ENCODE measurements at regions not wholly inside any gene's neighbourhood (a gene's known extent, or its start where the extent isn't known, plus 50 kb on each side); places are given as distances from the start of the nearest gene placed in this dataset.

DNA sequence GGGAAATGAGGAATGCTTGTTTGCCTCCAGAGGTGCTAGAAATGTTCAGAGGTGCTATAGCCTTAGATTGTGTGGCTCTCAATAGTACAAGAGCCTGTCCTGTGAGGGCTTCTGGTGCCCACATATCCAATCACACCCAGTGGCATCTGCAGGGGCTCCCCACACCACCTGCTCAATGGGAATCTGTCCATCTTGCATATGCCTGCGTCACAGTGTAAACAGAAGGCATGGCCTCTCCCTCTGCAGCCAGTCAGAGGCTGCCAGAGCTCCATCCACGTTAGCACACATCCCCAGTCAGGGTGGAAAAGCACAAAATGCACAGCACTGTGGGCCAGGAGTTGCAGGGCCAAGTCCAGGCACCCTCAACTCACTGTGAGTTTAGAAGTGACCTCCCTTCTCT is 113.6 kb upstream of the GRIK3 start:
- TF ChIP-seq, protein P1, sequence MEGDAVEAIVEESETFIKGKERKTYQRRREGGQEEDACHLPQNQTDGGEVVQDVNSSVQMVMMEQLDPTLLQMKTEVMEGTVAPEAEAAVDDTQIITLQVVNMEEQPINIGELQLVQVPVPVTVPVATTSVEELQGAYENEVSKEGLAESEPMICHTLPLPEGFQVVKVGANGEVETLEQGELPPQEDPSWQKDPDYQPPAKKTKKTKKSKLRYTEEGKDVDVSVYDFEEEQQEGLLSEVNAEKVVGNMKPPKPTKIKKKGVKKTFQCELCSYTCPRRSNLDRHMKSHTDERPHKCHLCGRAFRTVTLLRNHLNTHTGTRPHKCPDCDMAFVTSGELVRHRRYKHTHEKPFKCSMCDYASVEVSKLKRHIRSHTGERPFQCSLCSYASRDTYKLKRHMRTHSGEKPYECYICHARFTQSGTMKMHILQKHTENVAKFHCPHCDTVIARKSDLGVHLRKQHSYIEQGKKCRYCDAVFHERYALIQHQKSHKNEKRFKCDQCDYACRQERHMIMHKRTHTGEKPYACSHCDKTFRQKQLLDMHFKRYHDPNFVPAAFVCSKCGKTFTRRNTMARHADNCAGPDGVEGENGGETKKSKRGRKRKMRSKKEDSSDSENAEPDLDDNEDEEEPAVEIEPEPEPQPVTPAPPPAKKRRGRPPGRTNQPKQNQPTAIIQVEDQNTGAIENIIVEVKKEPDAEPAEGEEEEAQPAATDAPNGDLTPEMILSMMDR (IDR thresholded peaks at IDR 0.05; ENCODE audit: extremely low read depth, insufficient read depth, missing control alignments) = no peak
- DNase-seq (ENCODE audit: low spot score) = no peak
- in situ Hi-C loops (cut with MboI; ENCODE audit: low pct_unique_long_range_greater_than_20kb, low sequenced_read_pairs, unreplicated experiment) = no loop called here

GRCh38 chr1:37148663-37149062 is 114.3 kb upstream of the GRIK3 start:
- no peak for DNase-seq (ENCODE audit: low spot score)
- TF ChIP-seq, protein P1 (IDR thresholded peaks at IDR 0.05; ENCODE audit: extremely low read depth, insufficient read depth, missing control alignments) = no peak
- in situ Hi-C loops (cut with MboI; ENCODE audit: low pct_unique_long_range_greater_than_20kb, low sequenced_read_pairs, unreplicated experiment) = no loop called here

DNA sequence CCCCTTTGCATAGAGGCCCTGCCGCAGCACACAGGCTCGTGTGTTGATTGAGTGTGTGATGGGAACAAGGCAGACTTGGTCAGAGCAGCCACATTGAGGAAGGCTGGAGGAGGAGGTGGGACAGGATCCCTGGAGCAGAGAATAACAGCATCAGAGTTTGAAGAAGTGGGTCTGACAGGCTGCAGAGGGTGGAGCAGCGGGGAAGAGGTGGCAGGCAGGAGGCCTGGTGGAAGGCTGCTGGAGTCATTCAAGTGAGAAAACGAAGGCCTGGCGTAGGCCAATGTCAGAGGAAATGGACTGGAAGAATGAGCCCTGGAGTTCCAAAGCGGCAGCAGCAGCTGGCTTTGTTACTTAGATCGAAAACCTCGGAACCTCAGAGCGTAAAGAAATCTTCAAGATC is 115.0 kb upstream of the GRIK3 start:
- in situ Hi-C loops (cut with MboI; ENCODE audit: low pct_unique_long_range_greater_than_20kb, low sequenced_read_pairs, unreplicated experiment) = no loop called here
- TF ChIP-seq, protein P1 (IDR thresholded peaks at IDR 0.05; ENCODE audit: extremely low read depth, insufficient read depth, missing control alignments) = no peak
- no peak for DNase-seq (ENCODE audit: low spot score)

- DNase-seq (ENCODE audit: low spot score) = no peak
- TF ChIP-seq, protein P1 (IDR thresholded peaks at IDR 0.05; ENCODE audit: extremely low read depth, insufficient read depth, missing control alignments) = no peak
- in situ Hi-C loops (cut with MboI; ENCODE audit: low pct_unique_long_range_greater_than_20kb, low sequenced_read_pairs, unreplicated experiment) = no loop called here
These were observed 116.7 kb upstream of the GRIK3 start for GRCh38 chr1:37150986-37151385.

GRCh38 chr1:37151789-37152188 is 117.5 kb upstream of the GRIK3 start:
- in situ Hi-C loops (cut with MboI; ENCODE audit: low pct_unique_long_range_greater_than_20kb, low sequenced_read_pairs, unreplicated experiment) = no loop called here
- TF ChIP-seq, protein P1 (IDR thresholded peaks at IDR 0.05; ENCODE audit: extremely low read depth, insufficient read depth, missing control alignments) = no peak
- no peak for DNase-seq (ENCODE audit: low spot score)

DNA sequence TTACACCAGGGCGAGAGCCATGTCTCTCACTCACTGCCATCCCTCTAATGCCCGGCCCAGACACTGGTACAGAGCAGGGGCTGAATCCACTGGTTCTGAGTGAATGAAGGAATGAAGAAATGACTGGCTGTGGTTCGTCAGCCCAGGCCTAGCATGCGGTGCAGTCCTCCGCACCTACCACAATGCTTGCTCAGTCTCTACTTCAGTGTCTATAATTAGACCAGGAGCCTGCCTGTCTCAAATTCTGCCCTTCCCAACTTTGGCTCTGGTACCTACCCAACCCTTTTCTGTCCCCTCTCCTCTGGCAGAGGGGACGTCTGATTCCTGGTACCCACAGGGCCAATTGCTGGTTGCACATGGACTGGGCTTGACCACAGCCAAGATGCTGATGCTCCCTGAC is 118.2 kb upstream of the GRIK3 start:
- no peak for DNase-seq (ENCODE audit: low spot score)
- TF ChIP-seq, protein P1 (IDR thresholded peaks at IDR 0.05; ENCODE audit: extremely low read depth, insufficient read depth, missing control alignments) = no peak
- in situ Hi-C loops (cut with MboI; ENCODE audit: low pct_unique_long_range_greater_than_20kb, low sequenced_read_pairs, unreplicated experiment) = no loop called here

Measured in GM13977 (cell line).